AG08396 (cell line): ENCODE measurements at regions not wholly inside any gene's neighbourhood (a gene's known extent, or its start where the extent isn't known, plus 50 kb on each side); places are given as distances from the start of the nearest gene placed in this dataset.

Experiments
- DNase-seq: peaks from one replicate; pipeline ENCODE4 v3.0.0; 2012; ENCODE audit warnings: low spot score, mixed read lengths

GRCh38 chr1:36717431-36717830 is 234.7 kb upstream of the CSF3R start:
- DNase-seq = no peak

DNA sequence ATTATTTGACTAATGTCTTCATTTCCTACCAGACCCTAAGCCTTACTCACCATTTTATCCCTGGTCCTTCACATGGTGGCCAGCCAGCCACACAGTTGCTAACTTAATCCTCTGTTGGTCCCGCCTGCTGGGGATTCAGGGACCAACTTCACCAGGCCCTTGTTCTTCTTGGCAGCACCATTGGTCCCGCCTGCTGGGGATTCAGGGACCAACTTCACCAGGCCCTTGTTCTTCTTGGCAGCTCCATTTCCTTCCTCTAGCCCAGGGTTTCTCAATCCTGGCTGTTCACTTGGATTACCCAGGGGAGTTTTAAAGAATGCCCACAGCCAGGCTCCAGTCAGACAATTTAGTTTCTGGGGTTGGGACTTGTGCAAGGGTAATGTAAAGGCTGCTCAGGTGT is 233.1 kb upstream of the CSF3R start:
- DNase-seq = no peak

GRCh38 chr1:36714301-36714700 is 231.6 kb upstream of the CSF3R start:
- DNase-seq = no peak

- DNase-seq = no peak
Observed at GRCh38 chr1:36711480-36711879, 228.8 kb upstream of the CSF3R start.

- no peak for DNase-seq
Observed at GRCh38 chr1:36710951-36711350, 228.2 kb upstream of the CSF3R start.

- no peak for DNase-seq
Observed at GRCh38 chr1:36709869-36710481, 227.3 kb upstream of the CSF3R start.

DNA sequence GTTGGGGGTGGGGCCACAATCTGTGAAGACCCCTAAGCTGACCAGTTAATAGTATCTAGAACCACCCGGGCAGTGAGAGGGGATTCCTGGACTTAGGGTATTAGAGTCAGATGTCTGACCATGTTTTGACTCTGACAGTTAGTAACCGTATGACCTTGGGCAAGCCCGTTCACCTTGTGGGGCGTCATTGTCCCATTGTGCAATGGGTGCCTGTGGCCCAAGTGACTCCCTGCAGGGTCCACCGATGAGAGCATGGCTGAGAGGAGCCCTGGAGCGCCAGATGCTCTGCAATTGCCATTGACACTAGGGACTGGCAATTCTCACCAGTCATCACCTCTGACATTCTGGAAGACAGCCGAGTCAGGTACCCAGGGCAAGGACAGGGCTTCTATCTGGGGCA is 225.9 kb upstream of the CSF3R start:
- DNase-seq = no peak

- DNase-seq = no peak
Observed at GRCh38 chr1:36707221-36707620, 224.5 kb upstream of the CSF3R start.

DNA sequence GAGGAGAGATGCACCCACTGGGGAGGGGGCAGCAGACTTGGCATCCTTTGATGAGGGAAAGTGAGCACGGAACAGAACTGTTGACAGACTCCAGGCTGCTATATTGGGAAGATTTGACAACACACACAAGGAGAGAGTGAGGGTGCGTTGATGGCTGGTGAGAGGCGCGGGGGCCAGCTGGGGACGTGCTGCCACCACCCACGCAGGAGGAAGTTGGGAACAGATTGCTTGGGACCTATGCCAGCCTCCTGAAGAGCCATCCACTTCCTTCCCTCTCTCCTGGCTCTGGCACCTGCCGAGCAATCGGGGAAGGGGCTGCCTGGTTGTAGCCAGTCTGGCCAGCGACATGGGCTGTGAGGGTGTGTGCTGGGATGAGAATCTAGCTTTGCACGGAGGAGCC is 223.7 kb upstream of the CSF3R start:
- no peak for DNase-seq

GRCh38 chr1:36705629-36706028 is 222.9 kb upstream of the CSF3R start:
- no peak for DNase-seq

DNA sequence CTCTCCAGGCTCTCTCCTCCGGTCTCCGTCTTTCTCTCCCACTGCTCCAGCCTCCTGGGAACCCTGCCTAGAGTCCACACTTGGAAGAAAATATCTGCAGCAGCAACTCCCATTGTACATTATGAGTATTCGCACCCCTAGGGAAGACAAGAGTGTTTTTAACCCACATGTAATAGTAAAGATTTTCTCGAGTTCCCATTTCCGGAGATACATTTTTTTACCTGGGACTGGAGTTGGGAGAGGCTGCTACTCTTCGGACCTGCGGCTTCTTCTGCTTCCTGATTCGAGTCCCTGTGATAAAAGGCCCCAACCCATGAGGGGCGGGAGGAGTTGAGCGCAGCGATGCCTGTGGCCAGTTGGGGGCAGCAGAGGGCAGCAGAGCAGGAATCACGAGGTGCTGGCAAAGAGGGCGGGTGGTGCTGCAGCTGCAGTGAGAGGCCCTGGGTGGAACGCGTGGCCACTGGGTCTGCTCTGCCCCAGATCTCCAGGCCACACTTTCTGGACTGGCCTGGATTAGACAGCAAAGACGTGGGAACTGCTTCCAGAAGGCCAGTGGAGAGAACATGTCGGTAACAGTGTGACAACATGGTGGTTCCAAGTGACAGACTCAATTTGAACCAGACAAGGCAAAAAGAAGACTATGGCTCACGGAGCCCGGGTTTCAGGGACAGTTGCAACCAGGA is 221.0 kb upstream of the CSF3R start:
- peak; percentile 86 for DNase-seq

DNA sequence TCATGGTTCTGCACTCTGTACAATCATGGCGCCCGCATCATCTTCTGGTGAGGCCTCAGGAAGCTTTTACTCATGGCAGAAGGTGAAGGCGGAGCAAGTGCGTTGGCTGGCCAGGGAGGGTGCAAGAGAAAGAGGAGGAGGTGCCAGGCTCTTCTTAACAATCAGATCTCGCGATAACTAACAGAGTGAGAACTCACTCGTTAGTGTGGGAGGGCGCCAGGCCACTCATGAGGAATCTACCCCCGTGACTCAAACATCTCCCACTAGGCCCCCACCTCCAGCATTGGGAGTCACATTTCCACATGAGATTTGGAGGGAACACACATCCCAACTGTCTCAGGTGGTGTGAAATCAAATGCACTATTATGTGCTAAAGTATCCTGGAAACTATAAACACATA is 220.2 kb upstream of the CSF3R start:
- no peak for DNase-seq

DNA sequence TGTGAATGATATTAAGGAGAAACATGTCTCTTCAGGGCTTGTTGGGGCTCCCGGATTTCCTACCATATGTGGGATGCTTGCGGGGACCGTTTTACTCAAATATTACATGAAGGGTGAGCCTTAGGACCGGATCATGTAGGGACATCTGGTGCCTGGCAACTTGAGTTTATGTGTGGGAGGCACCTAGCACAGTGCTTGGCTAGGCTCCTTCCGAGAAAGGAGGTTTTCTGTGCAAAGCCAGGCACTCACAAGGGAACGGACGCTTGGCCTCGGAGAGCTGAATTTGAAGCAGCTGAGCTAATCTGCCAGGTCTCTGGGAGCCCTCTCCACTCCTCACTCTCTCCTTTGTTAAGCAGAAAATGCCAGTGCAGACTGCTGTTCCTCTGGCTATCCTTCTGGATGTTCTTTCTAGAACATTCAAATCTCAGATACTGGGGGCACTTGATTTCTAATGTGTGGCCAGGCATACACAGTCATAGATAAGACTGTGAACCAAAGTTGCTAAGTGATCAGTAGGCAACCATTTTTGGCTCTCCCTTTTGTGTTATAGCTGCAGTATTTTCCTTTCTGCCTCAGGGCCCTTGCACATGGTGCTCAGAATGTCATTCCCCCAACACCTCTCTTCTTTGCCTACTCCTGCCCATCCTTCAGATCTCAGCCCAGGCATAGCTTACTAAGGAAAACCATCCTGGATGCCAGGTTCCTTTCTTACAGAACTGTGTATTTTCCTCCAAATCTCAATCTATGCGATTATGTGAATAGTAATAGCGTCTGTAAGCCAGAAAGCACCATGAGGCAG is 216.6 kb upstream of the CSF3R start:
- DNase-seq = no peak

DNA sequence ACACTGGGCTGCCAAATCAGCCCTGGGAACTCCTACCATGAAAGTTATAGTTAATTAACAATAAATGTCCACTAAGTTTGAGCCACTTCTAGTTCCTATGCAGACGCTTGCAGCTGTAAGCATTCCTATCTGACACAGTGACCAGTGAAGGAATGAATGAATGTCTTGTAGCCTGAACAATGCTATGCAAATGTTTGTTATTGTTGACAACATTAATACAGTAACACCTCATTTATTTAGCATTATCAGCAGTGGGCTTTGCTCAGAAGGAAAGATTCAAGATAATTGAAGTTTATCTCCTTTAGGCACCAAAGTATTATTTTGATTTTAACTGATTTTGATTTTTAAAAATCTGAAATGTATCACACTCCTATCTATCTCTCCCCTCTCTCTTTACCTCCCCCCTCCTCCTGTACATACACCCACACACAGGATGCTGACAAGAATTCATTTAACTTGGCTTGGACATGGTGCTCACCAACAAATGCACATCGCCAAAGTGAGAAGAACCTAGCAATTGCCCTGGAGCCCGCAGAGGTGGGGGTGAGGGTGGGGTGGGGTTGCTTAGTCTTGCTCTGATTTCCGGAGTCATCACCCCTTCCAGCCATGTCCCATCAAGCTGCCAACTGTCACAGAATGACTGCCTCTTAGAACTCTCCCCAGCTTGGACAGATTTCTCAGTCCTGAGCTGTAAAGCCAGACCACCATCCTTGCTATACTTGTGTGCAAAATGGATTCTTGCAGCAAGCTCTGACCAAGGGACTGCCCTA is 215.3 kb upstream of the CSF3R start:
- DNase-seq = no peak

GRCh38 chr1:36696261-36696940 is 213.7 kb upstream of the CSF3R start:
- DNase-seq = no peak

DNA sequence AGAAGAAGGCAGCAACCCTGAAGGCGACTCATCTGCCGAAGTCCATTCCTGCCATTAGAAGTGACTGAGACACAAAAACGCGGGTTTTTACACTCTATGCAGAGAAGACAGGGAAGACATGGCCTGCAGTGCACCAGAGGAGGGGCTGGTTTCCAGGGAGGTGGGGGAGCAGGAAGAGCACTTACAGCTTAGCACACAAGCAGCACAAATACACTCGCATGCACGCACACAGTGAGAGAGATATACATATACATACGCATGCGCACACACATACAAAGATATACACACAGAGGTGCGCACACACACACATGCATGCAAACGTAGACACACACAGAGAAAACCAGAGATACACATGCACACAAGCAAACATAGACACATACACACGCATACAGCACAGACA is 210.9 kb upstream of the CSF3R start:
- DNase-seq = no peak

DNA sequence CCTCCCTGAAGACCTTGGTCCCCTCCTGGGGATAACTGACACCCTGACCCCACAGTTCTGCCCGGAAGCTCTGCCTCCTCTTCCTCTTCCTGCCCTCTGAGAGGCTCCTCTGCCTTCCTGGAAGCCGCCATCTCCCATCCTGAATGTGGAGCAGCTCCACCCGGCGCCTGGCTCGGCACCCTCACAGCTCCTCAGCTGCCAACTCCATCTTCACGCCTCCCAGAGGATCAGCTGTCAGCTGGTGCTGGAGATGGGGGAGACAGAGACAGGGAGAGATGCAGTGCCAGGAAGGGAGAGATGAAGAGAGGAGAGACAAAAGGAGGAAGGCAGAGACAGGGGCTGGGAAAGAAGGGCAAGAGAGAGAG is 210.4 kb upstream of the CSF3R start:
- DNase-seq = no peak

- DNase-seq = no peak
Observed at GRCh38 chr1:36692465-36693160, 209.9 kb upstream of the CSF3R start.

- DNase-seq = no peak
Observed at GRCh38 chr1:36691374-36691773, 208.7 kb upstream of the CSF3R start.

DNA sequence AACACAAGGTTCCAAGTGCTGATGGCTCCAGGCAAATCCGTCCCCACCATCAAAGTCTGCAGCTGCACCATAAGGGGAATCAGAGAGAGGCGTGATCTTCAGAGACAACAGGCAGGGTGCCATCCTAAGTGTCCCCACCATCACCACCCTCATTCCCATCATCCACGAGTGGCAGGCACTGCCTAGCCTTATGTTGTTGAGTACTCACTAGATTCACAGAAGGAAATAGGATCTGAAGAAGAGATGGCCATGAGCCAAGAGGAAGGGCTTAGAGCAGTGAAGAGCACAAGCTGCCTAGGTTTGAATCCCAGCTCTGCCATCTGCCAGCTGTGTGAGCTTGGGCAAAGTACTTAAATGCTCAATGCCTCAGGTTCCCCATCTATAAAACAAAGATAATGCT is 207.3 kb upstream of the CSF3R start:
- DNase-seq = no peak

DNA sequence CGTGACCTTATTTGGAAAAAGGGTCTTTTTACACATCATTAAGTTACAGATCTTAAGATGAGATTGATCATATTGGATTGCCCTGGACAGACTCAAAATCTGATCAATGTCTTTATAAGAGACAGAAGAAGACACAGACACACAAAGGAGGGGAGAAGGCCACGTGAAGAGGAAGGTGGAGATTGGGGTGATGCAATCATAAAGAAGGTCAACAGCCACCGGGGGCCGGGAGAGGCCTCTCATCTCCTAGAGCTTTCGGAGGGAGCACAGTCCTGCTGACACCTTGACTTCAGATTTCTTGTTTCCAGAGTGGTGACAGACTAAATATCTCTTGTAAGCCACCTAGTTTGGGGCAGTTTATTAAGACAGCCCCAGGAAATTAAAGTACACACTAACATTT is 204.6 kb upstream of the CSF3R start:
- no peak for DNase-seq
